Fibroblast of lung (primary cell): ENCODE measurements at regions not wholly inside any gene's neighbourhood (a gene's known extent, or its start where the extent isn't known, plus 50 kb on each side); places are given as distances from the start of the nearest gene placed in this dataset.
"Not testable (repeated sequence)": the region's sequence is repeated elsewhere in the genome, so short reads cannot be mapped to it uniquely, and the experiment has no call there.

Experiments
- DNase-seq, 2 donors: peaks; one replicate each; pipeline versions ENCODE4 v3.0.0 to v3.0.0-alpha.2; 2010; ENCODE audit warnings: low read depth in 2 of 2
- H2AFZ ChIP-seq: 2 replicates; pipeline ENCODE4 v1.5.1; 2012; ENCODE audit warnings: low read length, control low read depth, inconsistent platforms
- H3K27ac ChIP-seq: 2 replicates; pipeline ENCODE4 v1.5.1; 2011; ENCODE audit warnings: low read length, control low read depth; ENCODE audit not compliant: insufficient read depth
- H3K27me3 ChIP-seq: 2 replicates; pipeline ENCODE4 v1.5.1; 2011; ENCODE audit warnings: mild to moderate bottlenecking, low read length; ENCODE audit not compliant: control insufficient read depth, insufficient read depth
- H3K36me3 ChIP-seq: 2 replicates; pipeline ENCODE4 v1.5.1; 2011; ENCODE audit warnings: low read length; ENCODE audit not compliant: control insufficient read depth, insufficient read depth
- H3K4me1 ChIP-seq: 2 replicates; pipeline ENCODE4 v1.5.1; 2011; ENCODE audit warnings: low read length; ENCODE audit not compliant: control insufficient read depth, insufficient read depth; ENCODE audit errors: extremely low read depth
- H3K4me2 ChIP-seq: 2 replicates; pipeline ENCODE4 v1.5.1; 2011; ENCODE audit warnings: low read length, control low read depth; ENCODE audit not compliant: insufficient read depth; ENCODE audit errors: extremely low read depth
- H3K4me3 ChIP-seq, 4 experiments: fragments of 200-600 bp in 1 of 4; sonication (generic) in 1 of 4; replicated peaks in 1 of 4; 2 replicates each; pipeline ENCODE4 v1.5.1; 2011 to 2016; ENCODE audit warnings: low read length in 4 of 4, low read depth in 3 of 4, mild to moderate bottlenecking in 3 of 4, control low read depth in 2 of 4, inconsistent platforms in 1 of 4, mixed read lengths in 1 of 4; ENCODE audit not compliant: insufficient read depth in 1 of 4; ENCODE audit errors: control extremely low read depth in 1 of 4
- H3K79me2 ChIP-seq: 2 replicates; pipeline ENCODE4 v1.5.1; 2012; ENCODE audit warnings: mild to moderate bottlenecking, low read length, inconsistent platforms; ENCODE audit not compliant: control insufficient read depth, insufficient read depth
- H3K9ac ChIP-seq: 2 replicates; pipeline ENCODE4 v1.5.1; 2011; ENCODE audit warnings: mild to moderate bottlenecking, low read length, control low read depth; ENCODE audit not compliant: insufficient read depth
- H3K9me3 ChIP-seq: 2 replicates; pipeline ENCODE4 v1.5.1; 2012; ENCODE audit warnings: low read depth, low read length; ENCODE audit not compliant: control insufficient read depth, insufficient read depth
- H4K20me1 ChIP-seq: 2 replicates; pipeline ENCODE4 v1.5.1; 2011; ENCODE audit warnings: low read length; ENCODE audit not compliant: control insufficient read depth, insufficient read depth; ENCODE audit errors: extremely low read depth
- EZH2 ChIP-seq: IDR thresholded peaks from 2 replicates; pipeline ENCODE4 v1.5.1; 2012; ENCODE audit warnings: low read length, control low read depth, mild to moderate bottlenecking; ENCODE audit errors: missing control alignments
- TF ChIP-seq, protein P1 (sequence below), 2 donors: IDR thresholded peaks in 1 of 2; conservative IDR thresholded peaks in 1 of 2; 1 replicate in 1 of 2; 2 replicates in 1 of 2; pipeline ENCODE4 v1.5.1; 2011 to 2012; ENCODE audit warnings: low read length in 2 of 2, control low read depth in 1 of 2, inconsistent platforms in 1 of 2, low read depth in 1 of 2, mild to moderate bottlenecking in 1 of 2

GRCh38 chr22:40107851-40108378 is 69.8 kb upstream of the TNRC6B start:
- peaks cover 4% of the 10 kb centered on the region for H3K4me1 ChIP-seq
- H3K9me3 ChIP-seq, result no peaks in the 10 kb centered on the region
- DNase-seq, result peak in 1 of 2 donors; percentile 43
- TF ChIP-seq, protein P1, sequence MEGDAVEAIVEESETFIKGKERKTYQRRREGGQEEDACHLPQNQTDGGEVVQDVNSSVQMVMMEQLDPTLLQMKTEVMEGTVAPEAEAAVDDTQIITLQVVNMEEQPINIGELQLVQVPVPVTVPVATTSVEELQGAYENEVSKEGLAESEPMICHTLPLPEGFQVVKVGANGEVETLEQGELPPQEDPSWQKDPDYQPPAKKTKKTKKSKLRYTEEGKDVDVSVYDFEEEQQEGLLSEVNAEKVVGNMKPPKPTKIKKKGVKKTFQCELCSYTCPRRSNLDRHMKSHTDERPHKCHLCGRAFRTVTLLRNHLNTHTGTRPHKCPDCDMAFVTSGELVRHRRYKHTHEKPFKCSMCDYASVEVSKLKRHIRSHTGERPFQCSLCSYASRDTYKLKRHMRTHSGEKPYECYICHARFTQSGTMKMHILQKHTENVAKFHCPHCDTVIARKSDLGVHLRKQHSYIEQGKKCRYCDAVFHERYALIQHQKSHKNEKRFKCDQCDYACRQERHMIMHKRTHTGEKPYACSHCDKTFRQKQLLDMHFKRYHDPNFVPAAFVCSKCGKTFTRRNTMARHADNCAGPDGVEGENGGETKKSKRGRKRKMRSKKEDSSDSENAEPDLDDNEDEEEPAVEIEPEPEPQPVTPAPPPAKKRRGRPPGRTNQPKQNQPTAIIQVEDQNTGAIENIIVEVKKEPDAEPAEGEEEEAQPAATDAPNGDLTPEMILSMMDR (conservative IDR thresholded peaks at IDR 0.05 in 1 of 2, IDR thresholded peaks at IDR 0.05 in 1 of 2; ENCODE audit: low read depth in 1 of 2, low read length in 2 of 2), result no peak
- no peak for TF ChIP-seq EZH2
- H3K79me2 ChIP-seq, result no peaks in the 10 kb centered on the region
- H3K9ac ChIP-seq, result no peak overlapping the region
- peak overlapping the region; percentile 29 for H3K27ac ChIP-seq
- H3K4me3 ChIP-seq, result peak overlapping the region; percentile 14 to 52 (median 41)
- no peaks in the 10 kb centered on the region for H3K36me3 ChIP-seq
- peak overlapping the region; percentile 94 for H3K4me2 ChIP-seq
- no peaks in the 10 kb centered on the region for H3K27me3 ChIP-seq
- peak overlapping the region; percentile 91 for H2AFZ ChIP-seq
- H4K20me1 ChIP-seq, result no peaks in the 10 kb centered on the region

DNA sequence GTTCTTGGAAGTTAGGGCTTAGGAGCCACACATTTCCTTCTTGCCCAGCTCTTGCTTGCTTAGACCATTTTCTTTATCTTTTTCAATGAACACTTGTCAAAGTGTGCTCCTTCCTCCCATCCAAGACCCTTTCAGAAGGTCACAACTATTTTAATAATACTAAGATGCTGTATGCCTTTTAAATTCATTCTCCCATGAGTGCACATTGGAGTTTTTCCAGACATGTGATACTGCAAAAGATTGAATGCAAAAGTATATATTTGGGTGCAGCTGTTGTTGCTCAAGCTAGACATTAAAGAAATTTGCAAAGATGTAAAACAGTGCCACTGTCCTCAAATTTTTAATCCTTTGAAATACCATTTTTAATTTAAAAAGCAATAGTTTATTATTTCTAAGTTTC is 69.3 kb upstream of the TNRC6B start:
- Histone ChIP-seq H3K36me3 (no peaks in the 10 kb centered on the region), H3K9me3 (no peaks in the 10 kb centered on the region), H3K79me2 (no peaks in the 10 kb centered on the region), H4K20me1 (no peaks in the 10 kb centered on the region), H3K4me3 (peak overlapping the region in 2 of 4 experiments; percentile 14 to 48), H3K4me2 (peak overlapping the region; percentile 94), H2AFZ (peak overlapping the region; percentile 91), H3K27me3 (no peaks in the 10 kb centered on the region), H3K27ac (peak overlapping the region; percentile 29), H3K9ac (no peak overlapping the region), H3K4me1 (peaks cover 4% of the 10 kb centered on the region)
- DNase-seq, result no peak
- no peak for TF ChIP-seq EZH2
- TF ChIP-seq, protein P1 (conservative IDR thresholded peaks at IDR 0.05 in 1 of 2, IDR thresholded peaks at IDR 0.05 in 1 of 2; ENCODE audit: low read depth in 1 of 2, low read length in 2 of 2), result no peak

GRCh38 chr22:40108926-40109325 is 68.8 kb upstream of the TNRC6B start:
- H3K27ac ChIP-seq, H3K79me2 ChIP-seq, H3K4me2 ChIP-seq, H3K27me3 ChIP-seq, H3K9me3 ChIP-seq, H3K9ac ChIP-seq, H2AFZ ChIP-seq, H3K4me3 ChIP-seq, H4K20me1 ChIP-seq, H3K4me1 ChIP-seq, H3K36me3 ChIP-seq, DNase-seq: not testable (repeated sequence)
